ENCODE measurements at regions not wholly inside any gene's neighbourhood (a gene's known extent, or its start where the extent isn't known, plus 50 kb on each side); places are given as distances from the start of the nearest gene placed in this dataset.

GRCh38 chr3:162865466-162865865 is 1368.9 kb downstream of the OTOL1 start:
- TF ChIP-seq, protein P1, sequence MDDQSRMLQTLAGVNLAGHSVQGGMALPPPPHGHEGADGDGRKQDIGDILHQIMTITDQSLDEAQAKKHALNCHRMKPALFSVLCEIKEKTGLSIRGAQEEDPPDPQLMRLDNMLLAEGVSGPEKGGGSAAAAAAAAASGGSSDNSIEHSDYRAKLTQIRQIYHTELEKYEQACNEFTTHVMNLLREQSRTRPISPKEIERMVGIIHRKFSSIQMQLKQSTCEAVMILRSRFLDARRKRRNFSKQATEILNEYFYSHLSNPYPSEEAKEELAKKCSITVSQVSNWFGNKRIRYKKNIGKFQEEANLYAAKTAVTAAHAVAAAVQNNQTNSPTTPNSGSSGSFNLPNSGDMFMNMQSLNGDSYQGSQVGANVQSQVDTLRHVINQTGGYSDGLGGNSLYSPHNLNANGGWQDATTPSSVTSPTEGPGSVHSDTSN (IDR thresholded peaks at IDR 0.05), result no peak
- TF ChIP-seq CTCF (IDR thresholded peaks at IDR 0.05) (no peak), SIN3A (IDR thresholded peaks at IDR 0.05; ENCODE audit: borderline replicate concordance, low read depth, low read length) (no peak), EP300 (IDR thresholded peaks at IDR 0.05; ENCODE audit: borderline replicate concordance in 1 of 2, low read depth in 1 of 2, low read length in 1 of 2) (no peak), RAD21 (IDR thresholded peaks at IDR 0.05; ENCODE audit: low read length) (no peak), RXRA (IDR thresholded peaks at IDR 0.05; ENCODE audit: borderline replicate concordance, low read depth) (no peak), MAX (IDR thresholded peaks at IDR 0.05; ENCODE audit: low read depth) (no peak), REST (IDR thresholded peaks at IDR 0.05; ENCODE audit: low read depth, low read length) (no peak), YY1 (IDR thresholded peaks at IDR 0.05; ENCODE audit: low read depth) (no peak), CHD2 (IDR thresholded peaks at IDR 0.05; ENCODE audit: low read length, partially characterized antibody) (no peak), GATA2 (CRISPR knock-in tag; IDR thresholded peaks at IDR 0.05) (no peak), TAF1 (IDR thresholded peaks at IDR 0.05; ENCODE audit: borderline replicate concordance, low read depth, low read length) (no peak)
- TF ChIP-seq, protein P2, sequence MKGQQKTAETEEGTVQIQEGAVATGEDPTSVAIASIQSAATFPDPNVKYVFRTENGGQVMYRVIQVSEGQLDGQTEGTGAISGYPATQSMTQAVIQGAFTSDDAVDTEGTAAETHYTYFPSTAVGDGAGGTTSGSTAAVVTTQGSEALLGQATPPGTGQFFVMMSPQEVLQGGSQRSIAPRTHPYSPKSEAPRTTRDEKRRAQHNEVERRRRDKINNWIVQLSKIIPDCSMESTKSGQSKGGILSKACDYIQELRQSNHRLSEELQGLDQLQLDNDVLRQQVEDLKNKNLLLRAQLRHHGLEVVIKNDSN (IDR thresholded peaks at IDR 0.05; ENCODE audit: borderline replicate concordance, low read depth), result no peak
